ENCODE measurements at regions not wholly inside any gene's neighbourhood (a gene's known extent, or its start where the extent isn't known, plus 50 kb on each side); places are given as distances from the start of the nearest gene placed in this dataset.
"Not testable (repeated sequence)": the region's sequence is repeated elsewhere in the genome, so short reads cannot be mapped to it uniquely, and the experiment has no call there.

- DNase-seq (ENCODE audit: low spot score): no peak
Observed at GRCh38 chr9:12416716-12417115, 276.5 kb upstream of the TYRP1 start.

- DNase-seq (ENCODE audit: low spot score): no peak
Observed at GRCh38 chr9:12424243-12424642, 268.9 kb upstream of the TYRP1 start.

- peak; percentile 57 for DNase-seq (ENCODE audit: low spot score)
Observed at GRCh38 chr9:12425878-12426864, 267.0 kb upstream of the TYRP1 start.

- DNase-seq (ENCODE audit: low spot score): no peak
Observed at GRCh38 chr9:12439267-12439666, 253.9 kb upstream of the TYRP1 start.

GRCh38 chr9:12441080-12441479 lies 252.1 kb upstream of the TYRP1 start:
- DNase-seq (ENCODE audit: low spot score): not testable (repeated sequence)

- DNase-seq (ENCODE audit: low spot score): no peak
Observed at GRCh38 chr9:12441506-12441905, 251.7 kb upstream of the TYRP1 start.

- DNase-seq (ENCODE audit: low spot score): no peak
Observed at GRCh38 chr9:12448246-12448645, 244.9 kb upstream of the TYRP1 start.

- no peak for DNase-seq (ENCODE audit: low spot score)
Observed at GRCh38 chr9:12457237-12457636, 235.9 kb upstream of the TYRP1 start.

- DNase-seq (ENCODE audit: low spot score): no peak
Observed at GRCh38 chr9:12461763-12462460, 231.3 kb upstream of the TYRP1 start.

- DNase-seq (ENCODE audit: low spot score): no peak
Observed at GRCh38 chr9:12462861-12463260, 230.3 kb upstream of the TYRP1 start.

GRCh38 chr9:12463641-12464040 lies 229.5 kb upstream of the TYRP1 start:
- DNase-seq (ENCODE audit: low spot score): no peak

- DNase-seq (ENCODE audit: low spot score): no peak
Observed at GRCh38 chr9:12464400-12464799, 228.8 kb upstream of the TYRP1 start.

GRCh38 chr9:12464910-12465512 lies 228.2 kb upstream of the TYRP1 start:
- DNase-seq (ENCODE audit: low spot score): peak; percentile 41

GRCh38 chr9:12469084-12469483 lies 224.1 kb upstream of the TYRP1 start:
- no peak for DNase-seq (ENCODE audit: low spot score)

GRCh38 chr9:12494411-12494810 lies 198.8 kb upstream of the TYRP1 start:
- DNase-seq (ENCODE audit: low spot score): no peak

- no peak for DNase-seq (ENCODE audit: low spot score)
Observed at GRCh38 chr9:12497790-12498189, 195.4 kb upstream of the TYRP1 start.

- no peak for DNase-seq (ENCODE audit: low spot score)
Observed at GRCh38 chr9:12502520-12502919, 190.7 kb upstream of the TYRP1 start.

GRCh38 chr9:12503606-12504122 lies 189.5 kb upstream of the TYRP1 start:
- no peak for DNase-seq (ENCODE audit: low spot score)

- no peak for DNase-seq (ENCODE audit: low spot score)
Observed at GRCh38 chr9:12510551-12510950, 182.6 kb upstream of the TYRP1 start.

GRCh38 chr9:12511726-12512125 lies 181.5 kb upstream of the TYRP1 start:
- DNase-seq (ENCODE audit: low spot score): no peak

GRCh38 chr9:12516031-12516430 lies 177.2 kb upstream of the TYRP1 start:
- DNase-seq (ENCODE audit: low spot score): no peak

- DNase-seq (ENCODE audit: low spot score): no peak
Observed at GRCh38 chr9:12516573-12516972, 176.6 kb upstream of the TYRP1 start.
